ENCODE measurements at regions not wholly inside any gene's neighbourhood (a gene's known extent, or its start where the extent isn't known, plus 50 kb on each side); places are given as distances from the start of the nearest gene placed in this dataset.

- TF ChIP-seq, protein P1, sequence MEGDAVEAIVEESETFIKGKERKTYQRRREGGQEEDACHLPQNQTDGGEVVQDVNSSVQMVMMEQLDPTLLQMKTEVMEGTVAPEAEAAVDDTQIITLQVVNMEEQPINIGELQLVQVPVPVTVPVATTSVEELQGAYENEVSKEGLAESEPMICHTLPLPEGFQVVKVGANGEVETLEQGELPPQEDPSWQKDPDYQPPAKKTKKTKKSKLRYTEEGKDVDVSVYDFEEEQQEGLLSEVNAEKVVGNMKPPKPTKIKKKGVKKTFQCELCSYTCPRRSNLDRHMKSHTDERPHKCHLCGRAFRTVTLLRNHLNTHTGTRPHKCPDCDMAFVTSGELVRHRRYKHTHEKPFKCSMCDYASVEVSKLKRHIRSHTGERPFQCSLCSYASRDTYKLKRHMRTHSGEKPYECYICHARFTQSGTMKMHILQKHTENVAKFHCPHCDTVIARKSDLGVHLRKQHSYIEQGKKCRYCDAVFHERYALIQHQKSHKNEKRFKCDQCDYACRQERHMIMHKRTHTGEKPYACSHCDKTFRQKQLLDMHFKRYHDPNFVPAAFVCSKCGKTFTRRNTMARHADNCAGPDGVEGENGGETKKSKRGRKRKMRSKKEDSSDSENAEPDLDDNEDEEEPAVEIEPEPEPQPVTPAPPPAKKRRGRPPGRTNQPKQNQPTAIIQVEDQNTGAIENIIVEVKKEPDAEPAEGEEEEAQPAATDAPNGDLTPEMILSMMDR (conservative IDR thresholded peaks at IDR 0.05 in 1 of 2, IDR thresholded peaks at IDR 0.05 in 1 of 2; ENCODE audit: low read depth in 1 of 2, low read length in 2 of 2) = no peak
- TF ChIP-seq EZH2 (IDR thresholded peaks at IDR 0.05; ENCODE audit: low read length, missing control alignments) = no peak
Measured at GRCh38 chr2:149894226-149894625, 306.7 kb upstream of the MMADHC start.

All from fibroblast of lung (primary cell).